Tibial nerve (tissue), 3 donors: ENCODE measurements at regions not wholly inside any gene's neighbourhood (a gene's known extent, or its start where the extent isn't known, plus 50 kb on each side); places are given as distances from the start of the nearest gene placed in this dataset.

Source experiments
- POLR2A ChIP-seq, 2 donors: fragments of 450-650 bp; IDR thresholded peaks; one replicate each; pipeline ENCODE4 v1.6.1; 2017; ENCODE audit warnings: antibody characterized with exemption in 2 of 2, mild to moderate bottlenecking in 2 of 2, moderate library complexity in 2 of 2
- TF ChIP-seq, protein P1 (sequence below), 5 experiments: fragments of 200-600 bp in 3 of 5; fragments of 450-650 bp in 2 of 5; sonication (generic) in 3 of 5; IDR thresholded peaks; one replicate each; pipeline ENCODE4 v1.5.1; 2016 to 2019; ENCODE audit warnings: antibody characterized with exemption in 5 of 5, mild to moderate bottlenecking in 3 of 5, moderate library complexity in 2 of 5

DNA sequence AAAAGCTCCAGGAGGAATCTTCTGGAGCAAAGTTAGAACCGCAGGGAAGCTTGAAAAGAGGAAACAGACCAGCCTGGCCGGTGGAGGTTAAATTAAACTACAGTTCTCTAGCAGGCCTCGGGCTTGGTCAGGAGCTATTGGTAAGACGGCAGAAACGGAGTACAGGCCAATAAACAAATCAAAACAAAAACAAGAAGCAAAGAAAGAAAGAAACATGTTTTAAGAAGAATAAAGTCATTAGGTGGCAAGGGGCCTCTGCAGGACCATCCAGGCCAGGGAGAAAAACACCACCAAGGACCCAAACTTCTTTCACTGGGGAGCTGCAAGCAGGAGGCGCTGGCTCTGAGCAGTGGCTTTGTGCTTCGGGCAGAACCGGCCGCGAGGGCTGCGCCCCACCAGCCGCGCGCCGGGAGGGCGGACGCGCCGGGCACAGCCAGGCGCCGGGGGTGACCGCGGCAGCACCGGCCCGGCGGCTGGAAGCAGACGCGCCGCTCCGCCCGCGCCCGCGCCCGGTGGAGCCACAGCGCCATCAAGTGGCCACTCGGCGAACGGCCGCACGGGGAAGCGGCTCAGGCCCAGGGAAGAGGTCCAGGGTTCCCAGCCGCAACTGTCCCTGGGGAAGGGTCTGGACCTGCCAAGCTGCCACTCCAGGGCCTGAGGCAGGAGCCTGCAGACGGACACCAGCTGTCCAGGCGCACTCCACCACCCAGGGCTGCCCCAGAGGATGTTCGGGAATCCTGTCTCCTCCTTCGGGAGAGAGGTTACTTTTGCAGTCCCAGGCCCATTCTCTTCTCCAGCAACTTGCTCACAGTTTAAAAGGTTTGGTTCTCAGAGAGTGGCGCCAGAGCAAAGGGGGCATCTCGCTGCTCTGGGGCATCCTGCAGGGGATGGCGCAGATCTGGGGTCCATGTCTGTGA lies 419.4 kb downstream of the SOX9 start:
- TF ChIP-seq, protein P1, sequence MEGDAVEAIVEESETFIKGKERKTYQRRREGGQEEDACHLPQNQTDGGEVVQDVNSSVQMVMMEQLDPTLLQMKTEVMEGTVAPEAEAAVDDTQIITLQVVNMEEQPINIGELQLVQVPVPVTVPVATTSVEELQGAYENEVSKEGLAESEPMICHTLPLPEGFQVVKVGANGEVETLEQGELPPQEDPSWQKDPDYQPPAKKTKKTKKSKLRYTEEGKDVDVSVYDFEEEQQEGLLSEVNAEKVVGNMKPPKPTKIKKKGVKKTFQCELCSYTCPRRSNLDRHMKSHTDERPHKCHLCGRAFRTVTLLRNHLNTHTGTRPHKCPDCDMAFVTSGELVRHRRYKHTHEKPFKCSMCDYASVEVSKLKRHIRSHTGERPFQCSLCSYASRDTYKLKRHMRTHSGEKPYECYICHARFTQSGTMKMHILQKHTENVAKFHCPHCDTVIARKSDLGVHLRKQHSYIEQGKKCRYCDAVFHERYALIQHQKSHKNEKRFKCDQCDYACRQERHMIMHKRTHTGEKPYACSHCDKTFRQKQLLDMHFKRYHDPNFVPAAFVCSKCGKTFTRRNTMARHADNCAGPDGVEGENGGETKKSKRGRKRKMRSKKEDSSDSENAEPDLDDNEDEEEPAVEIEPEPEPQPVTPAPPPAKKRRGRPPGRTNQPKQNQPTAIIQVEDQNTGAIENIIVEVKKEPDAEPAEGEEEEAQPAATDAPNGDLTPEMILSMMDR (IDR thresholded peaks at IDR 0.05): peak; percentile 76 to 99 (median 98)
- no peak for TF ChIP-seq POLR2A (IDR thresholded peaks at IDR 0.05)
